ENCODE measurements at regions not wholly inside any gene's neighbourhood (a gene's known extent, or its start where the extent isn't known, plus 50 kb on each side); places are given as distances from the start of the nearest gene placed in this dataset.
"Not testable (repeated sequence)": the region's sequence is repeated elsewhere in the genome, so short reads cannot be mapped to it uniquely, and the experiment has no call there.

DNA sequence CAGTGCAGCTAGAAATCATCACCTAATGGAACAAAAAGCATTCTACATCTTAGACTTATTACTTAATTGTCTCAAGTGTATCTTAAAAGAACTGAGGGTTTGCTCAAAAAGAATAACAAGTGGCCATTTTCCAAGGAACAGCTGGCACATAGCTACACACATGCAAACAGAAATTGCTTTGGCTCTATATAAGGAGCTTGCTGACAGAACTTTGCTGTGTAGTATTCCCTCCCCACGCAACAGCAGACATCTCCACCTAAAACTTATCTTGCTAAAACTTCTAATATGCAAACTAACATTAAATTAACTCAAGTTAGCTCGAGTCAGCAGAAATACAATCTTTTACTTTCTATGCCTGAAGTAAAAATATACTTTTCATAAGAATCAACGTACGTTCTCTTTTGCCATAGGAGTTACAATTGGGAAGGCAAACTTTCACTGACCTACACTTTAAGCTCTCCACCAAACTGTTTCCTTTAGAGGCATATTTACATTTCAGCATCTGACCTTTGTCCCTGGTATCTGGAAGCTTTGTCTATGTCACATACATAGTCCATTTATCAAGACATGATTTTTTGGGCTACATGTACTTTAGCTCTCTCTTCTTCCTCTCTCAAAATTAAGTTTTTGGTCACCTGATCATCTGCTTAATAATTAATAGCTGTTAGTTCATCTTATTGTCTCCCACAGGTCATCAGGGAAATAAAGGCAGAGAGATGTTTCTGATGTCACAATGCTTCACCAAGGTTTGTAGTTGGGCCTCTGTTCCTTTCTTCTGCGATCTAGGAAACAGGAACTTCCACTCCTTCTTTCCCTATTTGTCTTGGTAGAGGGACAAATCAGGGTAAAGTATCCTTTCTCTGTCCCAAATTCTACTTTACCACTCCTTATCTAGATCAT, 163.4 kb upstream of the AGTR1 start:
- DNase-seq, result no peak

DNA sequence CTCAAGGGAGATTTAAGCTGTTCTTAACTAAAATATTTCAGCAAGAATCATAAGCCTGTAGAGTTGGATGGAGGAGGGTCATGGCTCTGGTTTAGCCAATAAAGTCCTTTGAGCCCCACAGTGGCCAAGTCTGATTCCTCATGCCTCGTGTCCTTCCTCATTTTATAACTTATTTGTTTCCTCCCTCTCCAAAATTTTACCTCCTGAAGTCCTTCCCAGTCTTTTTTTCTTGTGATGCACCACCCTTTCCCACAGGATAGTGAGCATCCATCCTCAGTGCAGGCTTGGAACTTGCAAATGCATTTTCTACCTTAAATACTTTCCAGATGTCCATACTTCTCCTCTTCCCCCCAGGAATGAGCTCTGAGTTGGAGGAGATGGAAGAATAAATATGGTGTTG, 162.7 kb upstream of the AGTR1 start:
- DNase-seq, result peak; percentile 54

DNA sequence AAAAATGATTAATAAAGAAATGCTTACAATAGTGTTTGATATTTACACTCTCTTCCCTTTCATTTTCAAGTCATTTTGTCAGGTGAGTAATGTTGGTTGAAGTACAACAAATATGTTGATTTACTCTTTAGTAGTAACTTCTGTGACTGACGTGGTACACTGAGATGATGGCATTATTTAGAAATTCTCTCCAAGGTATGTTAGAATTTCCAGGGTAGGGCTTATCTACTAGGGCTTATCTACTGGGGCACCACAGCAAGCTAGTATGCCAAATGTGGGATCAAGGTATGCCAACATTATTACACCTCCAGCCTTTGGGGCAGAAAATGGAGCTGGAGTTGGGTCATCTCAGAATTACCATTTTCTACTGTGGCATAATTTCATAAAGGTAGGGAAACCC, 157.4 kb upstream of the AGTR1 start:
- no peak for DNase-seq

DNA sequence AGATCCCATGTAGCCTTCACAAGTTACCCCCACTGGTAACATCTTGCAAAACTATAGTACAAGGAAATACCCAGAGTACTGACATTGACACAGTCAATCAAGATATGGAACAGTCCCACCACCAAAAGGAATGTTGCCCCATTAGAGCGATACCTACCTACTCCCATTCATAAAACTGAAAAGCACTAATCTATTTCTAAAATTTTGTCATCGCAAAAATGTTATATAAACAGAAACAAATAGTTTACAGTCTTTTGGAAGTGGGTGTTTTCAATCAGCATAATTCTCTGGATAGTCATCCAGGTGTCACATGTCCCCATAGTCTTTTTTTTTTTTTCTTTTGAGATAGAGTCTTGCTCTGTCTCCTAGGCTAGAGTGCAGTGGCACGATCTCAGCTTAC, 156.9 kb upstream of the AGTR1 start:
- DNase-seq, result no peak

DNA sequence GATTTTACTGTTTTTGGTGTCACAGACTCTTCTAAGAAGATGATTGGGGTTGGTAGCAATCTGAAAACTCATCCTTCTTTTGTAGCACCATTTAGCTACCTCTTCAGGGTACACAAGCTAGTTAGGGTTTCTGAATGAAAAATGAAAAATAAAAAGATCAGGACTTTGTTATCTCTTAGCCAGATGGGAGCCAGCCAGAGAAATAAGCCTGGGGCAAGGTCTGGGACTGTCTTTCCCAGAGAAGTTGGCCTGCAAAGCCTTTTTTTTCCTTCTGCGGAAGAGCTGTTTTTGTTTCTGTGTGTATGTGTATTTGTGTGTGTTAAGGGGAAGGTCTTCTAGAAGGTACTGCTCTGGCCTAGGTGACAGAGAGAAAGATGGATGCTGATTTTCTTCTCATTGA, 150.7 kb upstream of the AGTR1 start:
- no peak for DNase-seq

DNA sequence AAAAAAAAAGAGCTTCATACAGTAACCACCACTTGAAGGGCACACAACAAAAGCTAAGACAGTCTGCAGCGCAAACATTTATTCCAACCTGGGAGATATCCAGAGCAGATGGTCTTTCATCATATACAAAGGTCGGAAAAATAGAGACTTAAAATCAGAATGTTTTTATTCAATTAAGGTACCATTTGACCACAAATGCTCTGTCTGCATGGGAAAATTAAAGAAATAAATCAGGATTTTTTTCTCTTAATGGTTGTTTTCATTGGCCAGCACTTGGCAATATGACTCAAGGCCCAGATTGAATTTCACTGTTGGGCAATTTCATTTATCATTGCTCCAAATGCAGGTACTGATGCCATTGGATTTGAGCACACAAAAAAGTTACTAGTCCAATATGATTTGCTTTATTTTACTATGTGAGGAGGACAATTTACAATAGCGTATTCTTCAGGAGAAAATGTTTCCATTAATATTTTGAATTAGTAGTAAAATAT, 145.9 kb upstream of the AGTR1 start:
- DNase-seq, result no peak

DNA sequence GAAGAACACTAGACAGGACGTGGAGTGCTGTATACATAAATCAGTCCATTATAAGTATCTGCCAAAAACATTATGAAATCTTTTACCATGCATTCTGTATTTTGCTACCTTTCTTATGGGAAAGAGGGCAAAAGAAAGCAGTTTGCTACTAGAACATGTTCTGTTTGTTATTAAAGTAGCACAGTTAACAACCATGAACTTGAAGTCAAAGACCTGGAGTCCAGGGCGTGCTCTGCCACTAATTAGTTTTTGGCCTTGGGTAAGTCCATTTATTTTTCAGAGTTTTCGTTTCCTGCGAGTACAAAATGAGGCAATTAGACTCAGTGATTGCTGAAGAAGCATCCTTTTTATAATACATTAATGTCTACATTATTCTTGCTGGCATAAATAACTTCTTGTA, 143.3 kb upstream of the AGTR1 start:
- no peak for DNase-seq

DNA sequence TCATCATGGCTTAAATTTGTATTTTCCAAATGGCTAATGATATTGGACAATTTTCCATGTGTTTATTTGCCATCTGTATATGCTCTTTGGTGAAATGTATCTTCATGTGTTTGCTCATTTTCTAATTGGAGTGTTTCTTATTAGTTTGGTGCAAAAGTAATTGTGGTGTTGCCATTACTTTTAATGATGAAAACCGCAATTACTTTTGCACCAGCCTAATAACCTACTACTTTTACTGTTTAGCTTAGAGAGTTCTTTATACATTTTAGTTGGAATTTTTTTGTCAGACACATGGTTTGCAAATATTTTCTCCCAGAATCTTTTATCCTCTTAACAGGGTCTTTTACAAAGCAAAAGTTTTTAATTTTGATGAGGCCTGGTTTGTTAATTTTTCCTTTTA, 141.0 kb upstream of the AGTR1 start:
- no peak for DNase-seq

DNA sequence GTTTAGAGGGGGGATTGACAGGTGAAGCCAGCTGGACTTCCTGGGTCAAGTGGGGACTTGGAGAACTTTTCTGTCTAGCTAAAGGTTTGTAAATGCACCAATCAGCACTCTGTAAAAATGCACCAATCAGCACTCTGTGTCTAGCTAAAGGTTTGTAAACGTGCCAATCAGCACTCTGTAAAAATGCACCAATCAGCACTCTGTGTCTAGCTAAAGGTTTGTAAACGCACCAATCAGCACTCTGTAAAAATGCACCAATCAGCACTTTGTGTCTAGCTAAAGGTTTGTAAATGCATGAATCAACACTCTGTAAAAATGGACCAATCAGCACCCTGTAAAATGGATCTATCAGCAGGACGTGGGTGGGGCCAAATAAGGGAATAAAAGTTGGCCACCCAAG, 120.1 kb upstream of the AGTR1 start:
- not testable (repeated sequence) for DNase-seq

DNA sequence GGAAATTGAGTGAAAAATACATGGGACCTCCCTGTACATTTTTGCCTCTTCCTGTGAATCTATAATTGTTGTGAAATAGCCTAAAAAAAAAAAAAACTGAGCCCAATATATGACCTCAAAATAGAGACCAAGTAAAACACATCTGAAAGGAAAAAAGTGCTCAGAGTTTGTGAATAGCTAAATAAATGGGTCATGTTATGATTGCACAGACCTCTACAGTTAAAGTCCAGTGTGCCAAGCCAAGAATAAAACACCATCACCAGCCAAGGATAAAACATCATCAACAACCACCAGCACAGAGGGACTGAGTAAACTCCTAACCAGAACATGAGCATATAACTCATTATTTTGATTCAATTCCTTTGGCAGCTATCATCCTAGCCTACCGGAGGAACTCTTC, 115.6 kb upstream of the AGTR1 start:
- DNase-seq, result no peak

DNA sequence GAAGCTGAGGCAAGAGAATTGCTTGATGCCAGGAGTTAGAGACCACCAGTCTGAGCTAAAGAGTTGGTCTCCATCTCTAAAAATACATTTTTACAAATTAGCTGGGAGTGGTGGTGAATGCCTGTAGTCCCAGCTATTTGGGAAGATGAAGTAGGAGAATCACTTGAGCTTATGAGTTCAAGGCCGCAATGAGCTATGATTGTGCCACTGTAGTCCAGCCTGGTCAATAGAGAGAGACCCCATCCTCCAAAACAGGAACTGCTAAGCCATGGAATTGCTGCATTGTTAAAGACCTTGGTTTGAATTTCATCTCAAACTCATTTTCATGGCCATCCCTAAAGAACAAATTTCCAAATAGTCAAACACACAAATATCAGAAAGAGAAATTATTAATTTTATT, 113.9 kb upstream of the AGTR1 start:
- no peak for DNase-seq

DNA sequence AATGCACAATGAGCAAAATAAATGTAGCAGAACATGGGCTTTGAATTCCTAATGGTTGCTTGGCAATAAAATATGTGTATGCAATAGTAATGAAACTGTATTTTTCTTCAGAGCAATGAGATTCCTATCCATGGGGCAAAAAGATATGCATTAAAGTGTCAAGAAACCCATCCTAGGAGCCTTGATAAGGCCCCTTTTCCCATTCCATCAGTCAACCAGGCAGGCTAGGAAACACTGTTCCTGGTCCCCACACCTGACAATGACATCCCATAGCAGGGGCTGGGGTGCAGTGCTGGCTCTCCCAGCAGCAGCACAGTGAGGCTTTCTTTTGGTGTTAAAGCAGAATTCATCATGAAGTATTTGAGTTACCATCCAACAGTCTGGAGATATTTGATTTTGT, 113.3 kb upstream of the AGTR1 start:
- DNase-seq, result no peak

DNA sequence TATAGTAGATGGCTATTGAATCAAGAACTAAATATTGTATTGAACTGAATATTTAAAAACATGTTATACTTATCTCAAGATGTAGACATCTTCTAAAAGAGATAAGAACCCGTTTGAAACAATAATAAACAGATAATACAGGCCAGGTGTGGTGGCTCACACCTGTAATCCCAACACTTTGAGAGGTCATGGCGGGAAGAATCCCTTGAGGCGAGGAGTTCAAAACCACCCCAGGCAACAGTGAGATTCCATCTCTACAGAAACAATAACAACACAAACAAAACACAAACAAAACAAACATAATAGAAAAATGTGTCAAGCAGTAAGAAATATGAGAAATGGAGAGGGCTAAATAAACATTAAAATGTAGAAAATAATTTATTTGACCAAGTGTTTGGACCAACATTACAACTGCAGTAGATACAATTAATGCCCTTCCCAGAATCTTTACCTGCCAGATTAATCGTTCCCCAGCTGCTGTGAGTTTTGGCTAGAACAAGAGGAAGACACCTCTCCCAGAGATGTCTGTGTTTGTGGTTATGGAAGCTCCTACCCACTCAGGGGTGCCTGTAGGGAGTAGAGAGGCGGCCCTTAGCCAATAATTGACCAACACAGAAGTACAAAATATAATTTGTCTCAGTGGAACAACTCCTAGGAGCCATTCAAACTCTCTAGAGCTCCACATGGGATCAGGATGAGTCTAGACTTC, 111.9 kb upstream of the AGTR1 start:
- no peak for DNase-seq

DNA sequence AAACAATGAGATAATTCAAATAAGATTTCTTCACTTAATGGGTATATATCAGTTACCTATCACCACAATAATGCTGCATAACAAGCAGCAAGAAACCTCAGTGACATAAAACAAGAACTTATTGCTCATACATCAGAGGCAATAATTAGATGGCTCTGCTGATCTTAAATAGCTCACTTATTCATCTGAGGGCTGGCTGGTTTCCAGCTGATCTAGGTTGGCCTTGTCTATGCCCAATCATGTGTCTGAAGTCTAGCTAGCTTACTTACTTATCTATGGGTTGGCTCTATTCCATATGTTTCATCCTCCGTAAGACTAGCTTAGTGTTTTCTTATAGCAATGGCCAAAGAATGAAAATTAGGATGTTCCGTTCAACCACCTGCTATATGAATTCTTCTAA, 109.4 kb upstream of the AGTR1 start:
- DNase-seq, result no peak

DNA sequence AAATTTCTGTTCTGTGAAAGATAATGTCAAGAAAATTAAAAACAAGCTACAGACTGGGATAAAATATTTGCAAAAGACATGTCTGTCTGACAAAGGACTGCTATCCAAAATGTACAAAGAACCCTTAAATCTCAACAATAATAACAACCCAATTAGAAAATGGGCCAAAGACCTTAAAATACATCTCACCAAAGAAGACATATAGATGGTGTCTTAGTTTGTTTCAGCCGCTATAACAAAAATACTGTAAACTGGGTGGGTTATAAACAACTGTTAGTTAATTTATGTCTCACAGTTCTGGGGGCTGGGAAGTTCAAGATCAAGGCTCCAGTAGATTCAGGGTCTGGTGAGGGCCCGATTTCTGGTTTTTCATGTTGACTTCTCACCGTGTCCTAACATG, 106.2 kb upstream of the AGTR1 start:
- no peak for DNase-seq

DNA sequence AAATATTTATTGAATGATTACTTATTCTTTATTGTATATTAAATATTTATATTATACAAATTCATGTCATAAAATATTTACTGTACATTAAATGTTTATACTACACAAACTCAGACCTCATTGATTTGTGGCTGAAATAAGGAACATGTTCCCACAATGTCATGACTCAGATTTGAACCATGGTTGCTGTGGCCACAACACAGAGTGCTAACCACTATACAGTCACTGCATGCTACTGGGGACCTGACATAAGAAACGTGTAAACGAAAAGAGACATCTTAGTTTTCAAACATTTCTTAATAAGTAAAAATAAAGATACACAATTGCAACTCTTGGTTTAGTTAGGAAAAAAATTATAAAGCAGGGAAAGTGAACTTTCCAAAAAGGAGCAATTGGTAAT, 99.1 kb upstream of the AGTR1 start:
- DNase-seq, result no peak

DNA sequence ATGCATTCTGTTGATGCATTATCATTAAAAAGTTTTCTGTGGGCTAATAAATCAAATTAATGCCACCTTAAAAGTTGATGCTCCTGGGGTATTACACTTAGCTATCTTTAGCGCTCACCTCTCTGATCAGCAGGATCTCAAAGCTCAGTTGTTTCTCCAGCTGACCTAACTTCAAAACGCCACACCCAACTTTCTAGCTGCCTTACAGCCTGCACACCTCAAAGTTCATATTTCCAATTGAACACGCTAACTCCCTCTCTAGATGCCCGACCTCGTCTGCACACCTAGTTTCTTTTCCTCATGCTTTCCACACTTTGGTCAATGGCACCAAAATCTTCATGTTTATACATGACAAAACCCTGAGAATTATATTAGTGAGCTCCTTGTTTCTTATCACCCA, 98.2 kb upstream of the AGTR1 start:
- no peak for DNase-seq

DNA sequence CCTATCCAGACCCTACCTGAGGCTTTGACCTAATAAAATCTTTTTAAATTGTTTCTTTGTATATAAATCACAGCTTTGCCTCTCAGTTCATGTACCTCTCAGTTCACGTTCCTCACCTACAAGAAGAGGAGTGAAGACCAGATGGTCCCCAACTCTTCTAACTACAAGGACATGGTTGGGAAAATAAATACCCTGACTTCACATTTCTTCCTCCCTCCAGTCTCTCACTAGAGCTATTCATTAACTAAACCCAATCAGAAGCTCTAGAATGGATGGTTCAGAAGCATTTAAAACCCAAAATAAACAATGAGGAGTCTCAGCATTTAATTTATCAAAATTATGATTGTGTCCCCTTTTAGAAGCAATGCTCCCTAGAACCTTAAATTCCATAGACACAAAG, 97.3 kb upstream of the AGTR1 start:
- DNase-seq, result no peak

DNA sequence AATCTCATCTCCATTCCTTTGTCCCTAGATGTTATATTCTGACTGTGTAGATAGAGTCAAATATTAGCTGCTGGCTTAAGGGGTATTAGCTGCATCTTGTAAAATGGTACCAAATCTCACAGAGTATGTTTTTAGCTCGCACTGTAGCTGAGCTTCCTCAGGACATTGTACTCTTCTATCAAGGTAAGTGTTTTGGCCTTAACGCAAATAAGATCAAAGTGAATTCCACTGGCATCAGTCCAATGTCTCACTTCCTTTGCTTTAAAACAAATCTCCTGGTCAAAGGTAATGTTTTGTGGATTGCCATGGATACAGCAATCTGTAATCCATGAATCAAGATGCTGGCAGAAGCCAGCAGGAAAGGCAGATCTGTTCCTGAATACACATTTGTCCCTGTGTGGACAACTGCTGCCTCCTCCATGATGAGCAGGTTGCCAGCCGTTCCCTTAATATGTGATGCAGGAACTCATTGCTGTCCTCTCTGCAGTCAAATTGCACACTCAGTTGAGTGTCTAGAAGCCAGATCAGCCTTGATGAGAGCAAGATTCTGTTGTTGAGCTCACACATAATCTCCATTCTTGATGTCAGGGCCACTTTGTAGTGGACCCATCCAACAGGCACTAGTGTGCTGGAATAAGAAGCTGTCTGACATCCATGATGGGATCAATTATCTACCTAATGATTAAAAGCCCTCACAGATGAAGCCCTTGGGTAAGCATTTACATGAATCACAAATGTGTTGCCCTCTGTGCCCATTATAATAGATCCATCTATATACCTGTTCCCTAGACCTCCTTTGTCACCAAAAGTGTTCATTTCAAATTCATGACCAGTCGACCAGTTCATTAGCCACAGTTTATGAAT, 96.6 kb upstream of the AGTR1 start:
- DNase-seq, result no peak

DNA sequence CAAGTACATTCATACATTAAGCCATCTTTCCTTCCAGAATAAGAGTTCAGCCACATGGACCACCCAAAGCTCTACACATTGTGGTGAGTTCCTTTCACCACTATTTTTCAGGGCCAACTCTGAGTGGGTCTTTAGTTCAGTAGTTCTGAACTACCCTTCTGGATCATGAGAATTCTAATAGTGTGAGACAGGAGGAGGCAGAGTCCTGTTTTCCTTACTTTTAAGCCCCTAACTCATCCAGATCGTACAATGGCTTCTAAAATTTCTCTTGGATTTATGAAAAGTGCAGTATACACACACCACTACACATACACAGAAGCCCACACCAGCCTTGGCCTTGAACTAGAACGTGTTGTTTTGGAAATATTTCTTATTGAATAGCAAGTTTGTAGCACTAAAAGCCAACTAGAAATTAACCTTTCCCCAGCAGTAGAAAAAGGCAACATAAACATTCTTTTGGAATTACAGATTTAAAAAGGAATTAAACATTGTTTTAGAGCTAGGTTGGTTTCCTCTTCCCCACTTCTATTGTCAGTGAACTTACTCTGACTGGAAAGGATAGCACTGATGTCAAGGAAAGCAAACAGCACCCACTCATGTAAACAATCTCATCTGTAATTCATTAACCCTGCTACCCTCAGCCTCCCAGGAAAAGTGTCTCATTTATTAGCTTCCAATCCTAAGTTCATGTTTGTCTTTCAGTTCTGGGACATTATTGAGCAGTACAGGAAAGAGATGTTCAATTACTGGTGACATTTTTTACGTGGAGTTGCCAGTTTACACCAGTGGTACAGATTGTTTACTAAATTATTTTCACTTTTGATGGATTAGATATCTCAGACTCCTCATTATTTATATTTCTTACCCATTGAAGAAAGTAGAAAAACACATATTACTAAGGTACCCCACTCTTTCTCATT, 95.7 kb upstream of the AGTR1 start:
- no peak for DNase-seq

DNA sequence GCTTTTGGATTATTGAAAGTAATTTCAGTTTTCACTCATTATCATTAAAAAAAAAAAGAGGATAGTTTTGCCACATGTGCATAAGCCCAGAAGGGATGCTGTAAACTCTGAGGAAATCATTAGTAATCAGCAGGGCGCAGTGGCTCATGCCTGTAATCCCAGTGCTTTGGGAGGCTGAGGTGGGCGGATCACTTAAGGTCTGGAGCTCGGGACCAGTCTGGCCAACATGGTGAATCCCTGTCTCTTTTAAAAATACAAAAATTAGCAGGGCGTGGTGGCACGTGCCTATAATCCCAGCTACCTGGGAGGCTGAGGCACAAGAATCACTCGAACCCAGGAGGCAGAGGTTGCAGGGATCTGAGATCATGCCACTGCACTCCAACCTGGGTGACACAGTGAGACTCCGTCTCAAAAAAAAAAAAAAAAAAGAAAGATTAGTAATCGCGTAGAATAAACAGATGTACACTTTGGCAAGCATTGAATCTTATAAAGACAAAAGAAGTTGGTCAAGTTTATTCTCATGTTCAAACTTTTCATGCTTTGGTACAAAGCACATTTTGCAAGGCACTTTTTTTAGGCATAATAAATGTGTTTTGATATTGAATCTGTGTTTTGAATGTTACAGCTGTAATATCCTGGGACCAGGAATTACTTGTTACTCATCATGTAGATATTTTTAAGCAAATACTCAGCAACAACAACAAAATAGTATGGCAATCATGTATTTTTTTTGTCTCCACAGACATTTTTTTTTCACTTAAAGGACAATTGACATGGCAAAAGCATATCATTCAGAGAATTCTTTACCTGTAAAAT, 93.2 kb upstream of the AGTR1 start:
- DNase-seq, result no peak
